HG02884 (cell line): ENCODE measurements at regions not wholly inside any gene's neighbourhood (a gene's known extent, or its start where the extent isn't known, plus 50 kb on each side); places are given as distances from the start of the nearest gene placed in this dataset.
"Not testable (repeated sequence)": the region's sequence is repeated elsewhere in the genome, so short reads cannot be mapped to it uniquely, and the experiment has no call there.

Experiments
- ATAC-seq: cut with Tn5 transposase; IDR thresholded peaks from one replicate; pipeline ENCODE4 v1.9.1; 2021; ENCODE audit warnings: mild to moderate bottlenecking, moderate library complexity; ENCODE audit not compliant: unreplicated experiment

- ATAC-seq: no peak
Measured at GRCh38 chr1:30145723-30146303, 577.6 kb downstream of the MATN1 start.

GRCh38 chr1:30144831-30145230 lies 578.6 kb downstream of the MATN1 start:
- no peak for ATAC-seq

DNA sequence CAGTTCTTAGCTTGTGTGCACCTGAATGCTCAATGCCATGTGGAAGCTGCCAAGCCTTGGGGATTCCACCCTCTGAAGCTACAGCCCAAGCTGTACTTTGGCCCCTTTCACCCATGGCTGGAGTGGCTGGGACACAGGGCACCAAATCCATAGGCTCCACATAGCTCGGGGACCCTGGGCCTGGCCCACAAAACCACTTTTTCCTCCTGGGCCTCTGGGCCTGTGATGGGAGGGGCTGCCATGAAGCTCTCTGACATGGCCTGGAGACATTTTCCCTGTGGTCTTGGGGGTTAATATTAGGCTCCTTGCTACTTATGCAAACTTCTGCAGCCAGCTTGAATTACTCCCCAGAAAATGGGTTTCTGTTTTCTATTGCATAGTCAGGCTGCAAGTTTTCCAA lies 579.9 kb downstream of the MATN1 start:
- no peak for ATAC-seq

DNA sequence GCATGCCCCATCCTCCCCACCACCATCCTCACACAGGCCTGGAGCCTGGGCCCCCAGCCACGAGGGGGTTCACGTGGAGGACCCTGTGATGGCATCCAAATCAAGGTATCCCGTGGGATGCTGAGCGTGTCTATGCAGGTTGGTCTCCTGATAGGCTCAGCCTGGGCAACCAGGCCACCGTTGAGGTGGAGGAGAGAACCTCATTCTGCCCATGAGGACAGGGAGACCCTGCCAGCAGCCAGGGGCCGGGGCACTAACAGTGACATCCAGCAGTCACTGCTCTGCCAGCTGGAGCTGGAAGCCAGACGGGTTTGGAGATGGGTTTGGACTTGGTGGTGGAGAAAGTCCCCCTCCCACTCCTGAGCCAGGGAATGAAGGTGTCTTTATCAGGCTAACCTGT lies 582.8 kb downstream of the MATN1 start:
- no peak for ATAC-seq

DNA sequence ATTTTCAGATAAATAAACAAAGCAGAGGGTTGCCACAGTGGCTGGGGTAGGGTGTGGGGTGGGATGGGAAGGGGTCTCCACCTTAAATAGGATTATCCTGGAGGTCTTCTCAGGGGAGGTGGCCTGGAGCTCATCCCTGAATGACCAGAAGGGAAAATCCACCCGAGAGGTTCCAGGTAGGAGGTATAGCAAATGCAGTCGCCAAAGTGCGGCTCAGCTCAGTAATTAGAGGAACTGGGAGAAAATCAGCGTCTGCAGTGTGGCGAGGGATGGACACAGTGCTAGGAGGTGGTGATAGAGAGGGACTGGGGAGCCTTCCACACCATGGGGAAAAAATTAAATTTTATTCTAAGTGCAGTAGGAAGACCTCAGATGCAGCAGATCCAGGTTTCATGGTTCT lies 584.5 kb downstream of the MATN1 start:
- ATAC-seq: no peak

DNA sequence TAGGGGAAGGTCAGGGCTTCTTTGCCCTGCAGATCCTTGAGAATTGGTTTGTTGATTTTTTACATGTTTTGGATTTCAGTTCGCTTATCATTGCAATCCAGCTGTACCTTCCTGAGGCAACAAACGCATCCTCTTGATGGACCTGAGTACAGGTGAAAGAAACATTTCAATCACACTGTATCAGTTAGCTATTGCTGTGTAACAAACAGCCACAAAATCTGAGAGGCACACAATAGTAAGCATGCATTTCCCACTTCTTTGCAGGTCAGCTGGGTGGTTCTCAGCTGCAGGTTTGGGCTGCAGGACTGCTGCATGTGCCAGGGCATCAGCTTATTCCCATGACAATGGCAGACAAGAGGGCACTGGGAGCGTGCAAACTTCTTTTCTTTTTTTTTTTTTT lies 586.4 kb downstream of the MATN1 start:
- no peak for ATAC-seq

DNA sequence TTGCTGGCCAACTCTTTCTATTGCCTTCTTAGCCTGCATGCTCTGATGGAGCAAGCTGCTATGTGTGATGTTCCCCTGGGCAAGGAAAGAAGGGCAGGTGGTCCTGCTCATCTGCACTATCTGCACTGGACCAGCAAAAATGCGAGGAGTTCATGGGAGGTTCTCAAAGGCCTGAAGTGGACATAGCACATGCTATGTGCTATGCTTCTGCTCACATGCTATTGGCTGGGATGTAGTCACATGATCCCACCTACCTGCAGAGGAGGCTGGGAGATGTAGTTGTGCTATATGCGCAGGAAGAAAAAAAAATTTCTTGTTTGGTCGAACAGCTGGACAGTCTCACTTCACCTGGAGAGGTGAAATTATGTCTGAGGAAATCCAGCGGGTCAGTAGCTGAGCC lies 587.7 kb downstream of the MATN1 start:
- no peak for ATAC-seq

DNA sequence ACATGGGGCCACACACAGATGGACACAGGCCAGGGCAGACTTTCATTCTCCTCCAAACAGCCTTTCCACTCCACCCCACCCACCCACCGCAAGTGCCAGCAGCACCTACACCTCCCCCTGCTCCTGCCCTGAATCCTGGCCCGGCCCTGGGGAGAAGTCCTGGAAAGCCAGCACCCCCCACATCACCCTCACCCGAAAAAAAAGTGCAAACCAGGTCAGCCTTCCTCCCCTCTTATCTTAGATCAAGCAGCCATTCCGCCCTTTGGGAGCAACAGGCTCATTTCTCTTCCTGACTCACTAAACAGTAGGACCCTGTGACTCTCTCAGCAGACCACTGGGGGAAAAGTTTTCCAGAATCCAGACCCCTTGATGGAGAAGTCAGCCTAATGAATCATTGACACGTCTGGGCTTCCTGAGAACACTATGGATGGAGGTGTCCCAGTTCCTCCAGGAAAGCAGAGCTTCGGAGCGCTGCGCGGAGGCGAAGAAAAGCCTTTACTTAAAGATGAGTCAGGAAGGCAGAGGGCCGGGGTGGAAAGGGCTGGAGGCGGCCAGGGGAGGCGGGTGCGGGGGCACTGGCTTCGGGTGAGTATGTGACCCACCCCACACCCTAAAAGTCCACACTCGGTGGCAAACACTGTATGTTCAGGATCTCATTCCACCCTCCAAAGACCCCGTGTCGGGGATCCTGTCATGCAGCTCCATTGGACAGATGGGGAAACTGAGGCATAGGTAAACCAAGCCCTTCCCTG lies 588.7 kb downstream of the MATN1 start:
- ATAC-seq: no peak

GRCh38 chr1:30133414-30134055 lies 589.9 kb downstream of the MATN1 start:
- no peak for ATAC-seq

GRCh38 chr1:30132602-30133286 lies 590.6 kb downstream of the MATN1 start:
- ATAC-seq: no peak

- not testable (repeated sequence) for ATAC-seq
Measured at GRCh38 chr1:30130566-30130965, 592.8 kb downstream of the MATN1 start.

GRCh38 chr1:30130099-30130498 lies 593.3 kb downstream of the MATN1 start:
- ATAC-seq: no peak

DNA sequence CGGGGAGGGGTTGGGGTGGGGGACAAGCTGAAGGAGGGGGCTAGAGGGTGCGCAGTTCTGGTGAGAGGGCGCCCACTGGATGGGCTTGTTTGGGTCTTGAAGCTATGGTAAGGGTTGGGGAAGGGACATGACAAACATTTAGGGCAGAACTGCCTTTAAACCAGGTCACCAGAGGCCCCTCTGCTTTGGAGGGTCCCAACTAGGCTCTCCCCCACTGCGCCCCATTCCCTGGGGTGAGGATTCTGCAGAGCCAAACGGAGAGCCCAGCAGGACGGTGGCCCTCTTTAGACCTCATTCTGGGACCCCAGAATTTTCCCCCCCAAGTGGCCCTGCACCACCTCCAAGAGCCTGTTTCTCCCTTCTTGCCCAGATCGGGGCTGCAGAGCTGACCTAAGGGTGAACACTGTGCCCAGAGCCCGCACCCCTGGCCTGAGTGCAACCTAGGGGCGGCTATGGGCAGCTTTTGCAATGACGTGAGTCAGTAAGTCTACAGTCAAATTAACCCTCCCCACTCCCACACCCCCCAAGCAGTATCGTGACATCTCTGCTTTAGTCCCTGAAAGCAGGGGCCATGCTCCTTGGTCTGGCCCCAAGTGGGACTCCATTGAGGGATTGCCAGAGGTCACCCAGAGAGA lies 593.8 kb downstream of the MATN1 start:
- no peak for ATAC-seq

- ATAC-seq: no peak
Measured at GRCh38 chr1:30129001-30129408, 594.4 kb downstream of the MATN1 start.

GRCh38 chr1:30126848-30127247 lies 596.5 kb downstream of the MATN1 start:
- ATAC-seq: no peak

DNA sequence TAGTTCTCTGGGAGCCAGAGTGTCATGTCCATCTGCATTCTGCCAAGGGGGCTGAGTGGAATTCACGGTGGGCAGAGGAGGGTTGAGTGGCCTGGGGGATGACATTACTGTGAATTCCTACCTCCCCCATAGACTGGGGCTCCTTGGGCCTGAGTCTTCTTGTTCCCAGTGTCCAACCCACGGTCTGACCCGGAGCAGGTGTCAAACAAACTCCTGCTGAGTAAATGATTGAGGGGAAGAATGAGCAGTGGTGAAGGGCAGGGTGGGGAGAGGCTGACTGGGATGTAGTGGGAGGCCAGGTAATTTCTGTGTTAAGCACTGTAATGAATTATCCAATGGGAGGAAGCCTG lies 597.6 kb downstream of the MATN1 start:
- no peak for ATAC-seq

DNA sequence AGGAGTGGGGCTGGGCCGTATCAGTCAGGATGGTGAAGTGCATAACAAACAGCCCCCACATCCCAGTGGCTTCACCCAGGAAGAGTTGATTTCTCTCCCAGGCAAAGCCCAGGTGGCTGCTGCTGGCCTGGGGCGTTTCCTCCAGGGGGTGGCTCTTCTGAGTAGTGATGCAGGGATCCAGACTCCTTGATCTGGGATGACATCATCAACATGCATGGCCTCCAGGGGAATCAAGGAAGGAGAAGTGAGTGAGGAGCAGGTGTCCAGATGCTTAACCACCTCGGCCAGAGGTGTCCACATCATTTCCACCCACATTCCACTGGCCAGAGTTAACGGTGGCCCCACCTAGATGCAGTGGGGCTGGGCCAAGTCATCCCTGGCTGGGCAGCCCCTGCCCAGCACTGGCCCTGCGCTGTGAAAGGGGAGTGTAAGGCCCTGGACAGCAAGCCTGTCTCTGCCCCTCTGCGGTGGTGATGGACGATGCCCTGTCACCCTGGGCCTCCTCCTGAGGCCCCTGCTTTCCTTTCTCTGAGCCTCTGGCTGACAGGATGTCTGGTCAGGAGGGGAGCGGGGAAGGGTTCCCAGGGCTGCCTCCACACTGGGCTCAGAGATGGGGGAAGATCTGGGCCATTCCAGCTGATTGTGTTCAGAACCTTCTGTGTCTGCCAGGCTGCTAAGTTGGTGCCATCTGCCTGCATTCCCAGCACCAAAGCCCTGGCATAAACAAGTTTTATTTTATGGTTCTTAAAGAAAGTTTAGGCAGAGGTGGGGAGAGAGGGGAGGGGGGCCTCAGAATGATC lies 598.2 kb downstream of the MATN1 start:
- no peak for ATAC-seq

DNA sequence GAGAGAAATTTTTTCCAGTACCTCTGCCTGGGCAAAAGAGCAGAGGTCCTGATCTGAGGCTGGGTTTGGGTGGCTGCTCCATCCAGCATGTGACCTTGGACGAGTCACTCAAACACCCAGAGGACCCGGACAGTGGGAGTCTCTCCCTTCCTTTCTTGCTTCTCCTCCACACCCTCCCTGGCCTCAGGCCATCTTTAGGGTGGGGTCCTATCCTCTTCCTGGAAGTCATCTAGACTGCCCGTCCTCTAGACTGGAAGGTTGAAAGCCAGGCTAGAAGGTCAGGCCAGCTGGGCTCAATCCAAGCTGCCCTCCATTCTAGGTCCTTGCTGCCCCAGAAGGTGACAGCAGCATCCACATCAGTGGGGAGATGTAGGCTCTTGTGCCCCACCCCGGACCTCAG lies 599.5 kb downstream of the MATN1 start:
- ATAC-seq: no peak

GRCh38 chr1:30123036-30123435 lies 600.3 kb downstream of the MATN1 start:
- no peak for ATAC-seq

DNA sequence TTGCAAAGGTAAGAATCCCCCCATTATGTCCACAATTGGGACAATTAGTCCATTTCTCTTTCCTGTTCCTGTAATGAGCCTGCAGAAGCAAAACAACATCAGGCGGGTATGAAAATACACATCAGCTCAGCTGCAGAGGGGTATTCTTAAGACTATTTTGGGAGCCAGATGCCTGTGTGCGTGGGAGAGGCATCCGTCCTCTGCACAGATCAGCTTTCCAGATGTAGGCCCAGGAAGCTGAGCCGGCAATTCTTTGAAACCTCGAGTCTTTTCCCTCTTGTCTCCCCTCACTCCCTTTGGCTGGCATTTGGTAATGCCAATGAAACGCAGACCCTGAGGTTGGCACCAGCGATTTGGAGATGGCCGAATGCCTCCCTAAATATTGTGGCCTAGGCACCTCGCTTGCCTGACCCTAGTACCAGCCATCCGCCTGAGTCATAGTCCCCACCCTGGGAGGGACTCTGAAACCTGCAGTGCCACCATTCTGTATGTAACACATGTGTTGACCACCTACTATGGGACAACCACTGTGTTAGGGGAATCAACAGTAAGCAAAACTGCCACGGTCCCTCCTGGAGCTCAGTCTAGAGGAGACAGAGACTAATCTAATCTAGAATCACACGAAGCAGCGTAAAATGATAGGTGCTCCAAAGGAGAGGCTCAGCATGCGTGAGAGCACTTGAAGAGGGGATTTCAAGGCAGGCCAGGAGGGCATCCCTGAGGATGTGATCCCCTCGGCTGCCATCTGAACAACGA lies 603.0 kb downstream of the MATN1 start:
- no peak for ATAC-seq
